B cell (primary cell): ENCODE measurements at regions not wholly inside any gene's neighbourhood (a gene's known extent, or its start where the extent isn't known, plus 50 kb on each side); places are given as distances from the start of the nearest gene placed in this dataset.

Experiments
- ATAC-seq: fragments of 200-7000 bp; cut with Tn5 transposase; one replicate; pipeline ENCODE4 v1.10.0; 2021; ENCODE audit warnings: low read depth, mild to moderate bottlenecking, moderate number of reproducible peaks, moderate library complexity
- CTCF ChIA-PET: fragments of 350-600 bp; sonication (Branson Sonifier 250); formaldehyde crosslinking; loops from one replicate; lab custom pipeline; 2021; ENCODE audit warnings: antibody characterized with exemption, inconsistent platforms; lab: Charles Lee
- POLR2A ChIA-PET: fragments of 350-600 bp; sonication (Branson Sonifier 250); formaldehyde crosslinking; loops from one replicate; lab custom pipeline; 2021; ENCODE audit warnings: antibody characterized with exemption; lab: Charles Lee
- DNase-seq: peaks from one replicate; pipeline ENCODE4 v3.0.0; 2013
- H2AFZ ChIP-seq: 2 replicates; pipeline ENCODE4 v1.6.1; 2012; ENCODE audit warnings: mild to moderate bottlenecking, low read depth, low read length; ENCODE audit not compliant: insufficient read depth, poor library complexity, severe bottlenecking
- H3K27ac ChIP-seq, 2 donors: 1 replicate in 1 of 2; 2 replicates in 1 of 2; pipeline ENCODE4 v1.5.1; 2012 to 2013; ENCODE audit warnings: low read length in 2 of 2, mild to moderate bottlenecking in 2 of 2, moderate library complexity in 1 of 2
- H3K27me3 ChIP-seq, 4 experiments: fragments of 200-600 bp in 1 of 4; sonication (generic) in 1 of 4; replicated peaks in 1 of 4; 1 replicate in 2 of 4; 2 replicates in 2 of 4; pipeline versions ENCODE4 v1.6.1 to v1.7.0; 2013 to 2016; ENCODE audit warnings: low read length in 3 of 4, mild to moderate bottlenecking in 2 of 4, mixed read lengths in 1 of 4, moderate library complexity in 1 of 4; ENCODE audit not compliant: insufficient read depth in 4 of 4, control insufficient read depth in 3 of 4; ENCODE audit errors: control extremely low read depth in 1 of 4
- H3K36me3 ChIP-seq, 2 experiments: replicated peaks in 1 of 2; 1 replicate in 1 of 2; 2 replicates in 1 of 2; pipeline versions ENCODE4 v1.6.1 to v1.7.1; 2013; ENCODE audit warnings: low read length in 1 of 2; ENCODE audit not compliant: insufficient read depth in 2 of 2, control insufficient read depth in 1 of 2; ENCODE audit errors: control extremely low read depth in 1 of 2, extremely low read depth in 1 of 2
- H3K4me1 ChIP-seq, 2 donors: fragments of 200-600 bp in 1 of 2; sonication (generic) in 1 of 2; 1 replicate in 1 of 2; 2 replicates in 1 of 2; pipeline versions ENCODE4 v1.5.1 to v1.6.1; 2013 to 2017; ENCODE audit warnings: low read length in 2 of 2; ENCODE audit not compliant: control insufficient read depth in 2 of 2, insufficient read depth in 2 of 2
- H3K4me2 ChIP-seq: replicated peaks from 2 replicates; pipeline ENCODE3; 2012; ENCODE audit warnings: mild to moderate bottlenecking, low read depth, low read length; ENCODE audit not compliant: poor library complexity, severe bottlenecking
- H3K4me3 ChIP-seq, 5 experiments: fragments of 200-600 bp in 1 of 5; sonication (generic) in 1 of 5; 1 replicate in 3 of 5; 2 replicates in 2 of 5; pipeline versions ENCODE4 v1.5.1 to v1.7.0; 2011 to 2016; ENCODE audit warnings: low read length in 4 of 5, mild to moderate bottlenecking in 4 of 5, low read depth in 2 of 5, control low read depth in 1 of 5, moderate library complexity in 1 of 5; ENCODE audit not compliant: insufficient read depth in 1 of 5; ENCODE audit errors: control extremely low read depth in 1 of 5, extremely low read depth in 1 of 5
- H3K79me2 ChIP-seq: fragments of 200-600 bp; sonication (generic); one replicate; pipeline ENCODE4 v1.6.0; 2016; ENCODE audit warnings: low read length; ENCODE audit not compliant: control insufficient read depth, insufficient read depth
- H3K9ac ChIP-seq: fragments of 200-600 bp; sonication (generic); 2 replicates; pipeline ENCODE4 v1.6.1; 2017; ENCODE audit warnings: mild to moderate bottlenecking, low read length, moderate library complexity
- H3K9me3 ChIP-seq, 3 donors: one replicate each; pipeline versions ENCODE4 v1.6.1 to v1.7.1; 2013; ENCODE audit warnings: low read length in 2 of 3; ENCODE audit not compliant: control insufficient read depth in 2 of 3, insufficient read depth in 1 of 3; ENCODE audit errors: control extremely low read depth in 1 of 3
- H4K20me1 ChIP-seq: 2 replicates; pipeline ENCODE4 v1.6.0; 2012; ENCODE audit warnings: mild to moderate bottlenecking, low read length; ENCODE audit not compliant: insufficient read depth, control insufficient read depth, poor library complexity, severe bottlenecking
- H3K27ac Mint-ChIP-seq: one replicate; pipeline ENCODE4 v1.8.0; 2021; ENCODE audit warnings: mixed read lengths
- H3K27me3 Mint-ChIP-seq: one replicate; pipeline ENCODE4 v1.8.0; 2021; ENCODE audit warnings: mixed read lengths
- H3K4me1 Mint-ChIP-seq: one replicate; pipeline ENCODE4 v1.8.0; 2021; ENCODE audit warnings: mixed read lengths
- H3K4me3 Mint-ChIP-seq: one replicate; pipeline ENCODE4 v1.8.0; 2021; ENCODE audit warnings: mixed read lengths
- H3K9me3 Mint-ChIP-seq: one replicate; pipeline ENCODE4 v1.8.0; 2022; ENCODE audit warnings: mixed read lengths; ENCODE audit not compliant: insufficient read depth
- CTCF ChIP-seq: fragments of 200-600 bp; IDR thresholded peaks from one replicate; pipeline ENCODE4 v1.8.0; 2022; ENCODE audit warnings: antibody characterized with exemption, mild to moderate bottlenecking
- EZH2 ChIP-seq: IDR thresholded peaks from 2 replicates; pipeline ENCODE4 v1.6.1; 2012; ENCODE audit warnings: borderline replicate concordance, low read depth, mild to moderate bottlenecking, moderate library complexity, low read length; ENCODE audit not compliant: insufficient read depth, poor library complexity, severe bottlenecking
- WGBS: methylation state at CpG from one replicate; pipeline ENCODE4 v1.1.5; 2013; ENCODE audit warnings: missing lambda C conversion rate; ENCODE audit not compliant: insufficient coverage; 5-methylcytosine and 5-hydroxymethylcytosine counted together
- intact Hi-C: fragments of 100-400 bp; cut with micrococcal nuclease; formaldehyde crosslinking; loops from one replicate; pipeline ENCODE4 v1.10.0; 2022

- POLR2A ChIA-PET, result no interaction called here
- no peaks in the 10 kb centered on the region for H3K9me3 Mint-ChIP-seq
- peaks cover 3 to 10% of the 10 kb centered on the region in 2 donors for H3K4me1 ChIP-seq
- no peaks in the 10 kb centered on the region for H4K20me1 ChIP-seq
- H3K4me3 Mint-ChIP-seq, result no peak overlapping the region
- DNase-seq (no peak), ATAC-seq (no peak)
- H3K27me3 ChIP-seq, result no peaks in the 10 kb centered on the region
- H3K4me3 ChIP-seq, result no peak overlapping the region
- H3K4me2 ChIP-seq, result no peak overlapping the region
- TF ChIP-seq EZH2, result no peak
- intact Hi-C loops, result no loop called here
- no peak overlapping the region for H2AFZ ChIP-seq
- H3K27me3 Mint-ChIP-seq, result peaks cover 6% of the 10 kb centered on the region
- no peak overlapping the region for H3K27ac ChIP-seq
- CTCF ChIA-PET, result no interaction called here
- no peaks in the 10 kb centered on the region for H3K79me2 ChIP-seq
- H3K27ac Mint-ChIP-seq, result no peak overlapping the region
- H3K36me3 ChIP-seq, result no peaks in the 10 kb centered on the region
- H3K9me3 ChIP-seq, result peaks cover 0 to 11% (median 0%) of the 10 kb centered on the region in 3 donors
- no peak overlapping the region for H3K9ac ChIP-seq
- 33% methylated on average over 4 of the region's 5 CpGs for WGBS
- H3K4me1 Mint-ChIP-seq, result no peaks in the 10 kb centered on the region
Measured at GRCh38 chr1:229114315-229114714, 156.6 kb upstream of the RAB4A start.

- intact Hi-C loops, result no loop called here
- TF ChIP-seq CTCF (no peak), EZH2 (no peak)
- ChIA-PET CTCF (no interaction called here), POLR2A (no interaction called here)
- 90% methylated on average over 3 of the region's 4 CpGs for WGBS
- Mint-ChIP-seq H3K4me3 (no peak overlapping the region), H3K27me3 (peaks cover 6% of the 10 kb centered on the region), H3K27ac (no peak overlapping the region), H3K9me3 (peaks cover 3% of the 10 kb centered on the region), H3K4me1 (no peaks in the 10 kb centered on the region)
- Histone ChIP-seq H3K36me3 (no peaks in the 10 kb centered on the region), H3K27ac (no peak overlapping the region), H3K4me1 (peaks cover 0 to 4% of the 10 kb centered on the region in 2 donors), H3K9ac (no peak overlapping the region), H3K4me3 (no peak overlapping the region), H3K27me3 (no peaks in the 10 kb centered on the region), H4K20me1 (no peaks in the 10 kb centered on the region), H3K9me3 (peaks cover 0 to 16% (median 0%) of the 10 kb centered on the region in 3 donors), H3K79me2 (no peaks in the 10 kb centered on the region), H2AFZ (no peak overlapping the region), H3K4me2 (no peak overlapping the region)
- ATAC-seq, result no peak
- no peak for DNase-seq
Measured at GRCh38 chr1:229114850-229115365, 156.0 kb upstream of the RAB4A start.
